ENCODE measurements at regions not wholly inside any gene's neighbourhood (a gene's known extent, or its start where the extent isn't known, plus 50 kb on each side); places are given as distances from the start of the nearest gene placed in this dataset.

DNA sequence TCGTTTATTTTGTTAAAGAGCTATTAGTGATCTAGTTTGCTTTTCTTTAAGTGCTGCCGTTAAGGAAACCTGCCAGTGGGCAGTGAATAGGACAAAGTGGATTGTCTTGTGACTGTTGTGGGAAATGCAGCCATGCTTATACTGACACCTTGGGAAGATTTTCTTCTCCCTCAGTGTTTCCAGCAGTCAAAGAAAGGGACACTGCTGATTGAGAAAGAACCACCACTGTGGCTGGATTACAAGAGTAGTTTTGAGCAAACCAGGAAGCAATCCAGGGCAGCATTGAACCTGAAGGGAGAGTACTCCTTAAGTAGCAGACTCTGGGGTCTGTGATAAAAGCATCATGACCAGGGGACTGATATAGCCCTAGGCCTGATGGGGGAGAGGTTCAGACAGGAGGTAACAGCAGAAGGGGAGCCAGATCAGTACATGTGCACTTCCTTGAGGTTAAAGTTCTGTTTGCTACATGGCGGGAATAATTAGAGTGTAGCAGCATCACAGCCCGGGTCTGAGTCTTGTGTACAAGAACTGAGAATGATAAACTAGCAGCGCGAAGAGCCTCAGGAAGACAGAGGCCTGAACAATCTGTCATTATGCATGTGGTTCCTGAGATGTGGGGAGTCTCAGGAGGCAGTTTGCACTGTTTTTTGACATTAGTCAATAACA lies 167.8 kb downstream of the C11orf91 start:
- no peak overlapping the region for H3K27ac ChIP-seq
- 79 to 84% (median 82%) methylated on average over 6 of the region's 6 CpGs for WGBS, 4 donors
- no peak for DNase-seq

DNA sequence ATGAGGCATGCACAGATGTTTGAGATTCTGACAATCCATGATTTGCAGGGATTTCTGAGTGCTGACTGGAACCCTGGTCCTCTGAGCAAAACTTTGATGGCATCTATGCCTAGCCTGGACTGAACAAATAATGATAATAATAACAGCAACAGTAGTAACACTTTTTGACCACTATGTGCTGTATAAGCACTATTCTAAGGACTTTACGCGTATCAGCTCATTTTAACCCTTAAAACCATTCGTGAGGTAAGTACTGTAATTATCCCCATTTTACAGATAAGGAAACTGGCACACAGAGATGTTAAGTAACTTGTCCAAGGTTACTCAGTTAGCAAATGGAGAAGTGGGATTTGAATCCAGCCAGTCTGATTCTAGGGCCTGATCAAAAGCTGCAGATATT lies 168.4 kb downstream of the C11orf91 start:
- Histone ChIP-seq H3K4me3 (no peak overlapping the region), H3K27me3 (no peaks in the 10 kb centered on the region), H3K36me3 (replicated peaks in 1 of 2) (no peaks in the 10 kb centered on the region), H3K9me3 (replicated peaks in 1 of 3) (peaks cover 0 to 2% (median 0%) of the 10 kb centered on the region in 3 donors), H3K27ac (no peak overlapping the region), H3K4me1 (replicated peaks in 1 of 2) (no peaks in the 10 kb centered on the region)
- TF ChIP-seq POLR2A (IDR thresholded peaks at IDR 0.05) = no peak
- TF ChIP-seq, protein P1, sequence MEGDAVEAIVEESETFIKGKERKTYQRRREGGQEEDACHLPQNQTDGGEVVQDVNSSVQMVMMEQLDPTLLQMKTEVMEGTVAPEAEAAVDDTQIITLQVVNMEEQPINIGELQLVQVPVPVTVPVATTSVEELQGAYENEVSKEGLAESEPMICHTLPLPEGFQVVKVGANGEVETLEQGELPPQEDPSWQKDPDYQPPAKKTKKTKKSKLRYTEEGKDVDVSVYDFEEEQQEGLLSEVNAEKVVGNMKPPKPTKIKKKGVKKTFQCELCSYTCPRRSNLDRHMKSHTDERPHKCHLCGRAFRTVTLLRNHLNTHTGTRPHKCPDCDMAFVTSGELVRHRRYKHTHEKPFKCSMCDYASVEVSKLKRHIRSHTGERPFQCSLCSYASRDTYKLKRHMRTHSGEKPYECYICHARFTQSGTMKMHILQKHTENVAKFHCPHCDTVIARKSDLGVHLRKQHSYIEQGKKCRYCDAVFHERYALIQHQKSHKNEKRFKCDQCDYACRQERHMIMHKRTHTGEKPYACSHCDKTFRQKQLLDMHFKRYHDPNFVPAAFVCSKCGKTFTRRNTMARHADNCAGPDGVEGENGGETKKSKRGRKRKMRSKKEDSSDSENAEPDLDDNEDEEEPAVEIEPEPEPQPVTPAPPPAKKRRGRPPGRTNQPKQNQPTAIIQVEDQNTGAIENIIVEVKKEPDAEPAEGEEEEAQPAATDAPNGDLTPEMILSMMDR (IDR thresholded peaks at IDR 0.05) = no peak
- 90 to 92% (median 91%) methylated on average over 3 of the region's 3 CpGs for WGBS, 4 donors
- DNase-seq = no peak
- intact Hi-C loops (cut with DNase I) = no loop called here

More for the DNA sequence above, 167.8 kb downstream of the C11orf91 start:
- no peaks in the 10 kb centered on the region for H3K4me1 ChIP-seq (replicated peaks in 1 of 2)
- H3K27me3 ChIP-seq = no peaks in the 10 kb centered on the region
- no peak overlapping the region for H3K4me3 ChIP-seq
- H3K9me3 ChIP-seq (replicated peaks in 1 of 3) = no peaks in the 10 kb centered on the region
- no peak for TF ChIP-seq POLR2A (IDR thresholded peaks at IDR 0.05)
- TF ChIP-seq, protein P1 (IDR thresholded peaks at IDR 0.05) = no peak
- no peaks in the 10 kb centered on the region for H3K36me3 ChIP-seq (replicated peaks in 1 of 2)
- intact Hi-C loops (cut with DNase I) = no loop called here

DNA sequence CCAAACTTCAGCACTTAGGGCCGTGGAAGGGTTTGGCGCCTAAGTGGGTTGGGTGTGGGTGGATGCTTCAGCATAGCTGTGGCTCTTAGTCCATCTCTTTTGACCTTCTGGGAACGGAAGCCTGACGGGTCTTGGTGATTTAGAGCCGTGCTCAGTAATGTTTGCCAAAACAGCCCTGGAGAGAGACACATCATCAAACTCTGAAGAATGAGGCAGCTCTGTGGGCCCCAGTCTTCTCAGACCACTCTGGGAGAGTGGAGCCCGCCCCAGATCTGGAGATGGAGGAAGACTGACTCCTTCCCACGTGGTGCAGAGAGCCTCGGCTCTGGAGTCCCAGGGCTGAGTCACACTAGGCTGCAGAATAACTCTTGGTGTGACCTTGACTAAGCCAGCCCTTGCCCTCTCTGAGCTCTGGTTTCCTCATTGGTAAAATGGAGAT lies 168.9 kb downstream of the C11orf91 start:
- peaks cover 0 to 6% (median 0%) of the 10 kb centered on the region in 3 donors for H3K9me3 ChIP-seq (replicated peaks in 1 of 3)
- H3K36me3 ChIP-seq (replicated peaks in 1 of 2) = no peaks in the 10 kb centered on the region
- no peaks in the 10 kb centered on the region for H3K4me1 ChIP-seq (replicated peaks in 1 of 2)
- no peaks in the 10 kb centered on the region for H3K27me3 ChIP-seq
- 14 to 62% (median 34%) methylated on average over 8 of the region's 8 CpGs for WGBS, 4 donors
- no peak for TF ChIP-seq POLR2A (IDR thresholded peaks at IDR 0.05)
- TF ChIP-seq, protein P1 (IDR thresholded peaks at IDR 0.05) = no peak
- intact Hi-C loops (cut with DNase I) = no loop called here
- no peak overlapping the region for H3K27ac ChIP-seq
- peak in 6 of 7 donors; percentile 38 to 75 (median 65) for DNase-seq
- no peak overlapping the region for H3K4me3 ChIP-seq

DNA sequence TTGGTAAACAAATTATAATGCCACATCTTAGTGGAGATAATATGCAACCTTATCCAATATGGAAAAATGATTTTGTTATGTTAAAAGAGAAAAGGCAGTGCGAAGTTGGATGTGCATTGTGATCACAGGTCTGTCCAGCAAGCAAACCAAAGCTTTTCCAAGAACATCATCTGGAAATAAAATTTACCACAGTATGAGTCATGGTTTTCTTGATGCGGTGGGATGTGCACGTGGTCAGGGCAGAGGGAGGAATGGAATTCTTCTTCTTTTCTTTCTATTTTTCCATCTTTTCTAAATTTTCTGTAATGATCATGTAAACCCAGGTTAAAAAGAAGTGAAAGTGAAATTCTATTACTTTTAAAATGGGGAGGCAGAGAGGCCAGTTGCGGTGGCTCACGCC lies 169.8 kb downstream of the C11orf91 start:
- Histone ChIP-seq H3K4me1 (replicated peaks in 1 of 2) (no peaks in the 10 kb centered on the region), H3K9me3 (replicated peaks in 1 of 3) (peaks cover 0 to 6% (median 0%) of the 10 kb centered on the region in 3 donors), H3K27ac (no peak overlapping the region), H3K4me3 (no peak overlapping the region), H3K27me3 (no peaks in the 10 kb centered on the region), H3K36me3 (replicated peaks in 1 of 2) (no peaks in the 10 kb centered on the region)
- 87 to 94% (median 88%) methylated on average over 5 of the region's 5 CpGs for WGBS, 4 donors
- intact Hi-C loops (cut with DNase I) = no loop called here
- TF ChIP-seq, protein P1 (IDR thresholded peaks at IDR 0.05) = no peak
- TF ChIP-seq POLR2A (IDR thresholded peaks at IDR 0.05) = no peak
- no peak for DNase-seq

Data from adrenal gland (tissue), 9 donors.